GM20000 (cell line): ENCODE measurements at regions not wholly inside any gene's neighbourhood (a gene's known extent, or its start where the extent isn't known, plus 50 kb on each side); places are given as distances from the start of the nearest gene placed in this dataset.

Experiments used
- DNase-seq: peaks from one replicate; pipeline ENCODE4 v3.0.0; 2012; ENCODE audit warnings: low spot score
- TF ChIP-seq, protein P1 (sequence below): IDR thresholded peaks from 2 replicates; pipeline ENCODE4 v1.5.1; 2012; ENCODE audit warnings: mild to moderate bottlenecking, control low read depth; ENCODE audit errors: extremely low read depth, missing control alignments

DNA sequence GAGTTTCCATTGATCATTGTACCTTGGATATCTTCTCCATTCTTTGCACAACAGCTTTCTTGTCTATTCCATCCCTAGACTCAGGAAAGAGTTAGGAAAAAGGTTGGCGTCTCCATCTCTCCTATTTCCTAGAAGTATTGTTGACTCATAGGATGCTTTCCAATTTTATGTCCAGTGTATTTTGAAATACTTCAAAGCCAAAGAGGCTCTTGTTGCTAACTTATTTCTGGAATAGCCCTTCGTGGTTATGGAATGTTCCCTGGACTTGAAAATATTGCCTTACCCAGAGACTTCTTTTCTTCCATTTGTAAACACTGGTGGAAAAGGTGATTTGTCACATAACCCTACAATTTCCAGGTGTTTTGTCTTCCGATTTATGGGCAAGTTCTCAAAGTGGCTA lies 402.3 kb upstream of the ZNF608 start:
- TF ChIP-seq, protein P1, sequence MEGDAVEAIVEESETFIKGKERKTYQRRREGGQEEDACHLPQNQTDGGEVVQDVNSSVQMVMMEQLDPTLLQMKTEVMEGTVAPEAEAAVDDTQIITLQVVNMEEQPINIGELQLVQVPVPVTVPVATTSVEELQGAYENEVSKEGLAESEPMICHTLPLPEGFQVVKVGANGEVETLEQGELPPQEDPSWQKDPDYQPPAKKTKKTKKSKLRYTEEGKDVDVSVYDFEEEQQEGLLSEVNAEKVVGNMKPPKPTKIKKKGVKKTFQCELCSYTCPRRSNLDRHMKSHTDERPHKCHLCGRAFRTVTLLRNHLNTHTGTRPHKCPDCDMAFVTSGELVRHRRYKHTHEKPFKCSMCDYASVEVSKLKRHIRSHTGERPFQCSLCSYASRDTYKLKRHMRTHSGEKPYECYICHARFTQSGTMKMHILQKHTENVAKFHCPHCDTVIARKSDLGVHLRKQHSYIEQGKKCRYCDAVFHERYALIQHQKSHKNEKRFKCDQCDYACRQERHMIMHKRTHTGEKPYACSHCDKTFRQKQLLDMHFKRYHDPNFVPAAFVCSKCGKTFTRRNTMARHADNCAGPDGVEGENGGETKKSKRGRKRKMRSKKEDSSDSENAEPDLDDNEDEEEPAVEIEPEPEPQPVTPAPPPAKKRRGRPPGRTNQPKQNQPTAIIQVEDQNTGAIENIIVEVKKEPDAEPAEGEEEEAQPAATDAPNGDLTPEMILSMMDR: no peak
- no peak for DNase-seq

GRCh38 chr5:125149110-125149509 lies 402.7 kb upstream of the ZNF608 start:
- DNase-seq: no peak

DNA sequence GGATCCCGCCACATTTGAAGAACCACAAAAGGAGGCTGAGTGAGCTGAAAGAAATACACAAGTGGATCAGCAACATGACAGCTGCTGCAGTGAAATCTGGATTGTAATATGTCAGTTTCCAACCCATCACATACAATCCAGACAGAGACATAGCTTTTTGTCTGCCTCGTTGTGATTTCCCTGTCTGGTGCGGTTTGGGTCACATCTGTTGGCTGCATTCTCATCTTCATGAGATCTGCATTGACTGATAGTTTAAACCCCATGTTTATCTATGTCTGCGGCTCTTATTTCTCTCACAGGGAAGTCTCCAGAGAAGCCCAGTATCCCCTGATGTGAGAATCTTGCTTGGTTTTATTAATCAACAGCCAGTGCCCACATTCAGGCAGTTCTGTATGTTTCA lies 403.1 kb upstream of the ZNF608 start:
- no peak for DNase-seq
- TF ChIP-seq, protein P1: no peak

More at GRCh38 chr5:125149110-125149509, 402.7 kb upstream of the ZNF608 start:
- TF ChIP-seq, protein P1: no peak

- DNase-seq: no peak
- TF ChIP-seq, protein P1: no peak
Observed at GRCh38 chr5:125150041-125150669, 403.7 kb upstream of the ZNF608 start.

GRCh38 chr5:125151150-125151900 lies 404.9 kb upstream of the ZNF608 start:
- TF ChIP-seq, protein P1: no peak

GRCh38 chr5:125152044-125152443 lies 405.6 kb upstream of the ZNF608 start:
- DNase-seq: no peak
- TF ChIP-seq, protein P1: no peak

More at GRCh38 chr5:125151150-125151900, 404.9 kb upstream of the ZNF608 start:
- no peak for DNase-seq

GRCh38 chr5:125152461-125153189 lies 406.2 kb upstream of the ZNF608 start:
- no peak for DNase-seq
- TF ChIP-seq, protein P1: no peak
